HepG2 (cell line): ENCODE measurements at regions not wholly inside any gene's neighbourhood (a gene's known extent, or its start where the extent isn't known, plus 50 kb on each side); places are given as distances from the start of the nearest gene placed in this dataset.

ENCODE experiments used
- ATAC-seq: fragments of 200-7000 bp; cut with Tn5 transposase; 3 replicates; pipeline ENCODE4 v1.9.1; 2020; ENCODE audit warnings: mild to moderate bottlenecking, moderate library complexity
- BruUV-seq: library from RNA; stranded (reverse); fragments of 400-500 nt; replicated peaks from 2 replicates; lab custom pipeline; 2021; lab: Mats Ljungman, UMichigan
- CTCF ChIA-PET: fragments of 300-600 bp; formaldehyde crosslinking; extraction: SDS; loops from one replicate; lab custom pipeline; 2021; ENCODE audit warnings: low total read pairs, inconsistent platforms, low intra/inter-chr PET ratio; lab: Yijun Ruan, JAX
- POLR2A ChIA-PET: fragments of 350-600 bp; sonication (Branson Sonifier 250); formaldehyde crosslinking; loops from one replicate; lab custom pipeline; 2020; ENCODE audit warnings: antibody characterized with exemption, inconsistent platforms; lab: Yijun Ruan, JAX
- DNase-seq: peaks from one replicate; pipeline ENCODE4 v3.0.0-alpha.2; 2015; ENCODE audit warnings: low spot score
- FAIRE-seq: peaks from 3 replicates; lab custom pipeline; 2011; peaks lifted over from hg19 to GRCh38; lab: Jason Lieb, UNC
- H2AFZ ChIP-seq: one replicate; pipeline ENCODE4 v1.6.1; 2011; ENCODE audit warnings: low read length, inconsistent platforms
- H3K27ac ChIP-seq: fragments of 300-600 bp; 3 replicates; pipeline ENCODE4 v1.8.0; 2011; ENCODE audit warnings: mixed run types, mild to moderate bottlenecking, mixed read lengths, low read length, inconsistent platforms; ENCODE audit not compliant: insufficient read depth; ENCODE audit errors: extremely low read length
- H3K27me3 ChIP-seq, 2 experiments: fragments of 200-600 bp in 1 of 2; 2 replicates in 1 of 2; 3 replicates in 1 of 2; pipeline versions ENCODE4 v1.6.0 to v1.8.0; 2011; ENCODE audit warnings: low read length in 2 of 2, mild to moderate bottlenecking in 2 of 2, moderate library complexity in 2 of 2, inconsistent platforms in 1 of 2; ENCODE audit not compliant: insufficient read depth in 2 of 2, control insufficient read depth in 1 of 2
- H3K36me3 ChIP-seq, 2 experiments: fragments of 200-600 bp in 1 of 2; replicated peaks in 1 of 2; 2 replicates in 1 of 2; 3 replicates in 1 of 2; pipeline versions ENCODE4 v1.5.1 to v1.8.0; 2011; ENCODE audit warnings: low read length in 2 of 2, inconsistent platforms in 1 of 2; ENCODE audit not compliant: insufficient read depth in 2 of 2, control insufficient read depth in 1 of 2
- H3K4me1 ChIP-seq: 2 replicates; pipeline ENCODE4 v1.5.1; 2012; ENCODE audit warnings: low read length, inconsistent platforms; ENCODE audit not compliant: insufficient read depth
- H3K4me2 ChIP-seq: 2 replicates; pipeline ENCODE4 v1.6.0; 2011; ENCODE audit warnings: low read depth, low read length, inconsistent platforms
- H3K4me3 ChIP-seq, 3 experiments: fragments of 200-600 bp in 1 of 3; sonication (generic), shearing (Covaris generic) in 1 of 3; replicated peaks in 1 of 3; 2 replicates each; pipeline ENCODE4 v1.5.1; 2011 to 2016; ENCODE audit warnings: low read length in 3 of 3, inconsistent platforms in 2 of 3, low read depth in 2 of 3, mild to moderate bottlenecking in 2 of 3, control low read depth in 1 of 3, mixed read lengths in 1 of 3; ENCODE audit not compliant: insufficient read depth in 1 of 3
- H3K79me2 ChIP-seq: one replicate; pipeline ENCODE4 v1.6.1; 2011; ENCODE audit warnings: low read length, inconsistent platforms; ENCODE audit not compliant: insufficient read depth
- H3K9ac ChIP-seq: 2 replicates; pipeline ENCODE4 v1.6.0; 2011; ENCODE audit warnings: mild to moderate bottlenecking, low read depth, low read length, inconsistent platforms; ENCODE audit not compliant: insufficient read depth
- H3K9me3 ChIP-seq: 2 replicates; pipeline ENCODE4 v1.5.1; 2012; ENCODE audit warnings: mild to moderate bottlenecking, low read length
- H4K20me1 ChIP-seq: 2 replicates; pipeline ENCODE4 v1.6.0; 2011; ENCODE audit warnings: inconsistent platforms, mild to moderate bottlenecking, low read length, moderate library complexity; ENCODE audit not compliant: insufficient read depth
- GLI4 ChIP-seq: sonication (generic); formaldehyde crosslinking; IDR thresholded peaks from 2 replicates; pipeline ENCODE4 v1.5.1; 2020; ENCODE audit warnings: missing genetic modification reagents, mild to moderate bottlenecking, moderate library complexity, borderline replicate concordance
- HOXA3 ChIP-seq: sonication (generic); formaldehyde crosslinking; IDR thresholded peaks from 2 replicates; pipeline ENCODE4 v1.5.0; 2020; ENCODE audit warnings: missing genetic modification reagents
- ZBTB21 ChIP-seq: sonication (generic); formaldehyde crosslinking; IDR thresholded peaks from 2 replicates; pipeline ENCODE4 v1.4.0; 2020; ENCODE audit warnings: missing genetic modification reagents
- ZNF17 ChIP-seq: sonication (generic); formaldehyde crosslinking; IDR thresholded peaks from 2 replicates; pipeline ENCODE4 v1.5.0; 2020; ENCODE audit warnings: mild to moderate bottlenecking, missing genetic modification reagents
- ZNF430 ChIP-seq: sonication (generic); formaldehyde crosslinking; IDR thresholded peaks from 2 replicates; pipeline ENCODE4 v1.9.0; 2021; ENCODE audit warnings: mild to moderate bottlenecking, missing genetic modification reagents
- ZNF703 ChIP-seq: sonication (generic); formaldehyde crosslinking; IDR thresholded peaks from 2 replicates; pipeline ENCODE4 v1.5.1; 2020; ENCODE audit warnings: missing genetic modification reagents, mild to moderate bottlenecking, moderate library complexity, borderline replicate concordance
- WGBS: methylation state at CpG from one replicate; pipeline ENCODE4 v1.1.6; 2017; ENCODE audit warnings: low lambda C conversion rate; 5-methylcytosine and 5-hydroxymethylcytosine counted together
- in situ Hi-C: cut with HindIII; loops from 2 replicates; pipeline ENCODE4 v1.10.0; 2017; ENCODE audit warnings: low pct_unique_long_range_greater_than_20kb; ENCODE audit not compliant: extremely low pct_ligation_motif_present
- intact Hi-C: fragments of 100-400 bp; cut with micrococcal nuclease; formaldehyde crosslinking; loops from one replicate; pipeline ENCODE4 v1.10.0; 2022; ENCODE audit not compliant: unreplicated experiment
- TF ChIP-seq, protein P1 (sequence below): sonication (generic); formaldehyde crosslinking; IDR thresholded peaks from 2 replicates; pipeline ENCODE4 v1.4.0; 2020; ENCODE audit warnings: mild to moderate bottlenecking, missing genetic modification reagents
- TF ChIP-seq, protein P2 (sequence below): sonication (generic); formaldehyde crosslinking; IDR thresholded peaks from 2 replicates; pipeline ENCODE4 v1.4.0; 2020; ENCODE audit warnings: missing genetic modification reagents
- TF ChIP-seq, protein P3 (sequence below): sonication (generic); formaldehyde crosslinking; conservative IDR thresholded peaks from 2 replicates; pipeline ENCODE4 v1.8.0; 2022; ENCODE audit warnings: low read depth, missing genetic modification reagents
- TF ChIP-seq, protein P4 (sequence below): sonication (generic); formaldehyde crosslinking; IDR thresholded peaks from 2 replicates; pipeline ENCODE4 v1.8.1; 2023; ENCODE audit warnings: mild to moderate bottlenecking, inconsistent platforms, moderate library complexity, missing genetic modification reagents, borderline replicate concordance
- TF ChIP-seq, protein P5 (sequence below): IDR thresholded peaks from 2 replicates; pipeline ENCODE4 v1.6.1; 2016; ENCODE audit warnings: low read depth

DNA sequence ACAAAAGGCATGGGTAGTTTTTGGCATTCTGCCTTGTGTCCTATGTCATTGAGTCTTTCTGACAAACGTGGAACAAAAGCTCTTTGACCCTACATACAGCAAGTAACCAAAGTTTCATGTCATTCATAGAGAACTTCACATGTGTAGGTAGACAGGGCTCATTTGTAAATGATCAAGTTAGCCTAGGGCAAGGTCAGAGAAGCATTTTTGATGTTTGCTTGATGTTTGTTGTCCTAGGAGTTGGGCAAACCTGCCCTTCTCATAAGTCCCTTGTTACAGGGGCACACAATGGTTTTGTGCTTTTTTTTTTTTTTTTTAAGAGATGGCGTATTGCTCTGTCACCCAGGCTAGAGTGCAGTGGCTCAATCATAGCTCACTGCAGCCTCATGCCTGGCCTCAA, 83.3 kb upstream of the FAM136A start:
- Histone ChIP-seq H3K4me3 (no peak overlapping the region), H3K9ac (no peak overlapping the region), H3K27me3 (peaks cover 2 to 47% of the 10 kb centered on the region in 2 experiments; a peak in 3 of 5 replicates), H3K9me3 (no peaks in the 10 kb centered on the region), H3K4me1 (peaks cover 15% of the 10 kb centered on the region), H3K4me2 (no peak overlapping the region), H3K36me3 (no peaks in the 10 kb centered on the region), H4K20me1 (no peaks in the 10 kb centered on the region), H3K79me2 (no peaks in the 10 kb centered on the region), H2AFZ (no peak overlapping the region), H3K27ac (no peak overlapping the region)
- in situ Hi-C loops (no loop called here), intact Hi-C loops (no loop called here)
- FAIRE-seq (no peak), DNase-seq (peak; percentile 43), ATAC-seq (peak; percentile 51)
- WGBS = 0% methylated on average over 2 of the region's 2 CpGs
- BruUV-seq = no TSS peak
- CTCF ChIA-PET = no interaction called here
- POLR2A ChIA-PET = no interaction called here
- TF ChIP-seq, protein P1, sequence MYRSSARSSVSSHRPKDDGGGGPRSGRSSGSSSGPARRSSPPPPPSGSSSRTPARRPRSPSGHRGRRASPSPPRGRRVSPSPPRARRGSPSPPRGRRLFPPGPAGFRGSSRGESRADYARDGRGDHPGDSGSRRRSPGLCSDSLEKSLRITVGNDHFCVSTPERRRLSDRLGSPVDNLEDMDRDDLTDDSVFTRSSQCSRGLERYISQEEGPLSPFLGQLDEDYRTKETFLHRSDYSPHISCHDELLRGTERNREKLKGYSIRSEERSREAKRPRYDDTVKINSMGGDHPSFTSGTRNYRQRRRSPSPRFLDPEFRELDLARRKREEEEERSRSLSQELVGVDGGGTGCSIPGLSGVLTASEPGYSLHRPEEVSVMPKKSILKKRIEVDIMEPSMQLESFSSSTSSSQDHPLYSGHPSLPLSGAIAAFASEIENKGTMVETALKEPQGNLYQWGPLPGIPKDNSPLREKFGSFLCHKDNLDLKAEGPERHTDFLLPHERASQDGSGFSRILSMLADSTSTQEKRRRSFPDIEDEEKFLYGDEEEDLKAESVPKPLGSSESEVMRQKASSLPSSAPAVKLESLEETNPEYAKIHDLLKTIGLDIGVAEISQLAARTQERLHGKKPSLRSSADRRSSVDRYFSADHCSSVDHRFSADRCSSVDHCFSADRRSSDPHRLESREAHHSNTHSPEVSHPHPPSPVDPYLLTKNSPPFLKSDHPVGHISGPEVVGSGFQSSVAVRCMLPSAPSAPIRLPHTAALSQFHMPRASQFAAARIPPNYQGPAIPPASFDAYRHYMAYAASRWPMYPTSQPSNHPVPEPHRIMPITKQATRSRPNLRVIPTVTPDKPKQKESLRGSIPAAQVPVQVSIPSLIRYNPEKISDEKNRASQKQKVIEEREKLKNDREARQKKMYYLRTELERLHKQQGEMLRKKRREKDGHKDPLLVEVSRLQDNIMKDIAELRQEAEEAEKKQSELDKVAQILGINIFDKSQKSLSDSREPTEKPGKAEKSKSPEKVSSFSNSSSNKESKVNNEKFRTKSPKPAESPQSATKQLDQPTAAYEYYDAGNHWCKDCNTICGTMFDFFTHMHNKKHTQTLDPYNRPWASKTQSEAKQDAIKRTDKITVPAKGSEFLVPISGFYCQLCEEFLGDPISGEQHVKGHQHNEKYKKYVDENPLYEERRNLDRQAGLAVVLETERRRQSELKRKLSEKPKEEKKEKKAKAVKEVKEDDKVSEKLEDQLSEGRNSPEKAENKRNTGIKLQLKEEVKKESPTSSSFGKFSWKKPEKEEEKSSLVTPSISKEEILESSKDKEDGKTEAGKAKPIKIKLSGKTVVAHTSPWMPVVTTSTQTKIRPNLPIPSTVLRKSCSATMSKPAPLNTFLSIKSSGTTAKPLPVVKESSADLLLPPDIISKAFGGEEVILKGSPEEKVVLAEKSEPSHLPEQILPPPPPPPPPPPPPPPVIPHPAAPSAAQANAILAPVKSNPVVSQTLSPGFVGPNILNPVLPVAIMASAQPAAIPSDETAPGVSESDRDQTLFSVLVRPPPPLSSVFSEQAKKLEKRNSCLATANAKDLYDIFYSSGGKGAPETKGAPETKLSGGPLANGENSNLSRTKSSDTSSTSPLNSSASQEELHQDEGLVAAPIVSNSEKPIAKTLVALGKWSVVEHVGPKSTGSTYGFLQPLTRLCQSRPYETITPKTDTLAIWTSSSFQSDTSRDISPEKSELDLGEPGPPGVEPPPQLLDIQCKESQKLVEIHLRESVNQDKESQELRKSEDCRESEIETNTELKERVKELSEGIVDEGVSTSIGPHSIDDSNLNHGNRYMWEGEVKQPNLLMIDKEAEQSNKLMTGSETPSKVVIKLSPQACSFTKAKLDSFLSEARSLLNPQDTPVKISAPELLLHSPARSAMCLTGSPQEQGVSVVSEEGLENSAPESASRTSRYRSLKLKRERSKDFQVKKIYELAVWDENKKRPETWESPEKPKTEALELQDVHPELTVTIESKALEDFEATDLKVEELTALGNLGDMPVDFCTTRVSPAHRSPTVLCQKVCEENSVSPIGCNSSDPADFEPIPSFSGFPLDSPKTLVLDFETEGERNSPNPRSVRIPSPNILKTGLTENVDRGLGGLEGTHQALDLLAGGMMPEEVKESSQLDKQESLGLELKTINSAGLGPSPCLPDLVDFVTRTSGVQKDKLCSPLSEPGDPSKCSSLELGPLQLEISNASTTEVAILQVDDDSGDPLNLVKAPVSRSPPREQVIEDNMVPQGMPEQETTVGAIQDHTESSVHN (CRISPR knock-in tag) = no peak
- TF ChIP-seq ZNF430 (CRISPR knock-in tag) = no peak
- TF ChIP-seq, protein P2, sequence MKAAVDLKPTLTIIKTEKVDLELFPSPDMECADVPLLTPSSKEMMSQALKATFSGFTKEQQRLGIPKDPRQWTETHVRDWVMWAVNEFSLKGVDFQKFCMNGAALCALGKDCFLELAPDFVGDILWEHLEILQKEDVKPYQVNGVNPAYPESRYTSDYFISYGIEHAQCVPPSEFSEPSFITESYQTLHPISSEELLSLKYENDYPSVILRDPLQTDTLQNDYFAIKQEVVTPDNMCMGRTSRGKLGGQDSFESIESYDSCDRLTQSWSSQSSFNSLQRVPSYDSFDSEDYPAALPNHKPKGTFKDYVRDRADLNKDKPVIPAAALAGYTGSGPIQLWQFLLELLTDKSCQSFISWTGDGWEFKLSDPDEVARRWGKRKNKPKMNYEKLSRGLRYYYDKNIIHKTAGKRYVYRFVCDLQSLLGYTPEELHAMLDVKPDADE (CRISPR knock-in tag) = no peak
- TF ChIP-seq, protein P3, sequence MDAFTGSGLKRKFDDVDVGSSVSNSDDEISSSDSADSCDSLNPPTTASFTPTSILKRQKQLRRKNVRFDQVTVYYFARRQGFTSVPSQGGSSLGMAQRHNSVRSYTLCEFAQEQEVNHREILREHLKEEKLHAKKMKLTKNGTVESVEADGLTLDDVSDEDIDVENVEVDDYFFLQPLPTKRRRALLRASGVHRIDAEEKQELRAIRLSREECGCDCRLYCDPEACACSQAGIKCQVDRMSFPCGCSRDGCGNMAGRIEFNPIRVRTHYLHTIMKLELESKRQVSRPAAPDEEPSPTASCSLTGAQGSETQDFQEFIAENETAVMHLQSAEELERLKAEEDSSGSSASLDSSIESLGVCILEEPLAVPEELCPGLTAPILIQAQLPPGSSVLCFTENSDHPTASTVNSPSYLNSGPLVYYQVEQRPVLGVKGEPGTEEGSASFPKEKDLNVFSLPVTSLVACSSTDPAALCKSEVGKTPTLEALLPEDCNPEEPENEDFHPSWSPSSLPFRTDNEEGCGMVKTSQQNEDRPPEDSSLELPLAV (CRISPR knock-in tag) = no peak
- TF ChIP-seq ZNF17 (CRISPR knock-in tag) = no peak
- TF ChIP-seq, protein P4, sequence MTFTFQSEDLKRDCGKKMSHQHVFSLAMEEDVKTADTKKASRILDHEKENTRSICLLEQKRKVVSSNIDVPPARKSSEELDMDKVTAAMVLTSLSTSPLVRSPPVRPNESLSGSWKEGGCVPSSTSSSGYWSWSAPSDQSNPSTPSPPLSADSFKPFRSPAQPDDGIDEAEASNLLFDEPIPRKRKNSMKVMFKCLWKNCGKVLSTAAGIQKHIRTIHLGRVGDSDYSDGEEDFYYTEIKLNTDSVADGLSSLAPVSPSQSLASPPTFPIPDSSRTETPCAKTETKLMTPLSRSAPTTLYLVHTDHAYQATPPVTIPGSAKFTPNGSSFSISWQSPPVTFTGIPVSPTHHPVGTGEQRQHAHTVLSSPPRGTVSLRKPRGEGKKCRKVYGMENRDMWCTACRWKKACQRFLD (CRISPR knock-in tag) = no peak
- TF ChIP-seq, protein P5, sequence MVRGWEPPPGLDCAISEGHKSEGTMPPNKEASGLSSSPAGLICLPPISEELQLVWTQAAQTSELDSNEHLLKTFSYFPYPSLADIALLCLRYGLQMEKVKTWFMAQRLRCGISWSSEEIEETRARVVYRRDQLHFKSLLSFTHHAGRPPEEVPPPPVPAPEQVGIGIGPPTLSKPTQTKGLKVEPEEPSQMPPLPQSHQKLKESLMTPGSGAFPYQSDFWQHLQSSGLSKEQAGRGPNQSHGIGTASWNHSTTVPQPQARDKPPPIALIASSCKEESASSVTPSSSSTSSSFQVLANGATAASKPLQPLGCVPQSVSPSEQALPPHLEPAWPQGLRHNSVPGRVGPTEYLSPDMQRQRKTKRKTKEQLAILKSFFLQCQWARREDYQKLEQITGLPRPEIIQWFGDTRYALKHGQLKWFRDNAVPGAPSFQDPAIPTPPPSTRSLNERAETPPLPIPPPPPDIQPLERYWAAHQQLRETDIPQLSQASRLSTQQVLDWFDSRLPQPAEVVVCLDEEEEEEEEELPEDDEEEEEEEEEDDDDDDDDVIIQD (CRISPR knock-in tag) = no peak
- TF ChIP-seq HOXA3 (CRISPR knock-in tag) = no peak
- TF ChIP-seq GLI4 (CRISPR knock-in tag) = no peak
- TF ChIP-seq ZBTB21 (CRISPR knock-in tag) = no peak
- no peak for TF ChIP-seq ZNF703 (CRISPR knock-in tag)
